T-helper 17 cell (primary cell): ENCODE measurements at regions not wholly inside any gene's neighbourhood (a gene's known extent, or its start where the extent isn't known, plus 50 kb on each side); places are given as distances from the start of the nearest gene placed in this dataset.

Experiments
- ATAC-seq: fragments of 150-1000 bp; cut with Tn5 transposase; 2 replicates; pipeline ENCODE4 v1.10.0; 2021; ENCODE audit warnings: mild to moderate bottlenecking, moderate library complexity
- DNase-seq, 3 donors: peaks; one replicate each; pipeline versions ENCODE4 v3.0.0 to v3.0.0-alpha.2; 2020 to 2021
- H3K9me3 ChIP-seq: one replicate; pipeline ENCODE4 v1.7.0; 2013; ENCODE audit warnings: low read length, mild to moderate bottlenecking; ENCODE audit not compliant: control insufficient read depth, poor library complexity, severe bottlenecking
- H3K27ac Mint-ChIP-seq: one replicate; pipeline ENCODE4 v1.8.0; 2022; ENCODE audit warnings: mild to moderate bottlenecking, moderate library complexity, mixed read lengths
- H3K27me3 Mint-ChIP-seq: one replicate; pipeline ENCODE4 v1.8.0; 2022; ENCODE audit warnings: mixed read lengths
- H3K36me3 Mint-ChIP-seq: one replicate; pipeline ENCODE4 v1.8.0; 2022; ENCODE audit warnings: low read depth, mixed read lengths
- H3K4me1 Mint-ChIP-seq: one replicate; pipeline ENCODE4 v1.8.0; 2022; ENCODE audit warnings: mild to moderate bottlenecking, mixed read lengths
- H3K4me3 Mint-ChIP-seq: one replicate; pipeline ENCODE4 v1.8.0; 2022; ENCODE audit warnings: mild to moderate bottlenecking, moderate library complexity, mixed read lengths

GRCh38 chr11:122359081-122359571, 243.1 kb upstream of the BLID start:
- H3K27me3 Mint-ChIP-seq = no peaks in the 10 kb centered on the region
- no peaks in the 10 kb centered on the region for H3K4me1 Mint-ChIP-seq
- H3K9me3 ChIP-seq = no peaks in the 10 kb centered on the region
- H3K4me3 Mint-ChIP-seq = no peak overlapping the region
- no peak for DNase-seq
- H3K36me3 Mint-ChIP-seq = no peaks in the 10 kb centered on the region
- no peak for ATAC-seq
- H3K27ac Mint-ChIP-seq = no peak overlapping the region

GRCh38 chr11:122358292-122358691, 242.3 kb upstream of the BLID start:
- DNase-seq = no peak
- Mint-ChIP-seq H3K4me3 (no peak overlapping the region), H3K27me3 (no peaks in the 10 kb centered on the region), H3K27ac (no peak overlapping the region), H3K4me1 (no peaks in the 10 kb centered on the region), H3K36me3 (no peaks in the 10 kb centered on the region)
- no peak for ATAC-seq
- no peaks in the 10 kb centered on the region for H3K9me3 ChIP-seq

- Mint-ChIP-seq H3K36me3 (no peaks in the 10 kb centered on the region), H3K4me3 (no peak overlapping the region), H3K27ac (no peak overlapping the region), H3K27me3 (no peaks in the 10 kb centered on the region), H3K4me1 (no peaks in the 10 kb centered on the region)
- ATAC-seq = no peak
- H3K9me3 ChIP-seq = no peaks in the 10 kb centered on the region
- DNase-seq = no peak
Observed at GRCh38 chr11:122355968-122356367, 240.0 kb upstream of the BLID start.

- DNase-seq (no peak), ATAC-seq (no peak)
- Mint-ChIP-seq H3K27ac (no peak overlapping the region), H3K4me3 (no peak overlapping the region), H3K4me1 (no peaks in the 10 kb centered on the region), H3K27me3 (no peaks in the 10 kb centered on the region), H3K36me3 (no peaks in the 10 kb centered on the region)
- no peaks in the 10 kb centered on the region for H3K9me3 ChIP-seq
Observed at GRCh38 chr11:122354025-122354697, 238.1 kb upstream of the BLID start.

- ATAC-seq (no peak), DNase-seq (no peak)
- Mint-ChIP-seq H3K27me3 (no peaks in the 10 kb centered on the region), H3K27ac (no peak overlapping the region), H3K36me3 (no peaks in the 10 kb centered on the region), H3K4me3 (no peak overlapping the region), H3K4me1 (no peaks in the 10 kb centered on the region)
- H3K9me3 ChIP-seq = no peaks in the 10 kb centered on the region
Observed at GRCh38 chr11:122353561-122353960, 237.5 kb upstream of the BLID start.

GRCh38 chr11:122348659-122349409, 232.8 kb upstream of the BLID start:
- Mint-ChIP-seq H3K36me3 (no peaks in the 10 kb centered on the region), H3K4me1 (no peaks in the 10 kb centered on the region), H3K27ac (no peak overlapping the region), H3K4me3 (no peak overlapping the region), H3K27me3 (no peaks in the 10 kb centered on the region)
- H3K9me3 ChIP-seq = no peaks in the 10 kb centered on the region
- no peak for ATAC-seq
- no peak for DNase-seq

GRCh38 chr11:122346006-122346405, 230.0 kb upstream of the BLID start:
- H3K36me3 Mint-ChIP-seq = no peaks in the 10 kb centered on the region
- H3K4me3 Mint-ChIP-seq = no peak overlapping the region
- H3K27ac Mint-ChIP-seq = no peak overlapping the region
- no peak for DNase-seq
- no peaks in the 10 kb centered on the region for H3K9me3 ChIP-seq
- ATAC-seq = no peak
- H3K4me1 Mint-ChIP-seq = no peaks in the 10 kb centered on the region
- no peaks in the 10 kb centered on the region for H3K27me3 Mint-ChIP-seq

GRCh38 chr11:122345586-122345985, 229.6 kb upstream of the BLID start:
- DNase-seq (no peak), ATAC-seq (no peak)
- no peak overlapping the region for H3K4me3 Mint-ChIP-seq
- H3K27me3 Mint-ChIP-seq = no peaks in the 10 kb centered on the region
- H3K36me3 Mint-ChIP-seq = no peaks in the 10 kb centered on the region
- no peak overlapping the region for H3K27ac Mint-ChIP-seq
- H3K9me3 ChIP-seq = no peaks in the 10 kb centered on the region
- no peaks in the 10 kb centered on the region for H3K4me1 Mint-ChIP-seq

- Mint-ChIP-seq H3K4me3 (no peak overlapping the region), H3K27ac (no peak overlapping the region), H3K27me3 (no peaks in the 10 kb centered on the region), H3K4me1 (no peaks in the 10 kb centered on the region), H3K36me3 (no peaks in the 10 kb centered on the region)
- DNase-seq (no peak), ATAC-seq (no peak)
- no peaks in the 10 kb centered on the region for H3K9me3 ChIP-seq
Observed at GRCh38 chr11:122344215-122344614, 228.2 kb upstream of the BLID start.

GRCh38 chr11:122343210-122343609, 227.2 kb upstream of the BLID start:
- no peaks in the 10 kb centered on the region for H3K9me3 ChIP-seq
- Mint-ChIP-seq H3K27ac (no peak overlapping the region), H3K36me3 (no peaks in the 10 kb centered on the region), H3K4me3 (no peak overlapping the region), H3K27me3 (no peaks in the 10 kb centered on the region), H3K4me1 (no peaks in the 10 kb centered on the region)
- ATAC-seq (no peak), DNase-seq (no peak)

GRCh38 chr11:122342089-122342744, 226.2 kb upstream of the BLID start:
- H3K27me3 Mint-ChIP-seq = no peaks in the 10 kb centered on the region
- no peaks in the 10 kb centered on the region for H3K9me3 ChIP-seq
- DNase-seq (no peak), ATAC-seq (no peak)
- no peaks in the 10 kb centered on the region for H3K4me1 Mint-ChIP-seq
- H3K4me3 Mint-ChIP-seq = no peak overlapping the region
- H3K27ac Mint-ChIP-seq = no peak overlapping the region
- no peaks in the 10 kb centered on the region for H3K36me3 Mint-ChIP-seq

GRCh38 chr11:122341477-122341876, 225.5 kb upstream of the BLID start:
- no peak overlapping the region for H3K4me3 Mint-ChIP-seq
- H3K4me1 Mint-ChIP-seq = no peaks in the 10 kb centered on the region

GRCh38 chr11:122340607-122341290, 224.7 kb upstream of the BLID start:
- no peak for ATAC-seq
- Mint-ChIP-seq H3K36me3 (no peaks in the 10 kb centered on the region), H3K27ac (no peak overlapping the region), H3K4me3 (no peak overlapping the region), H3K4me1 (no peaks in the 10 kb centered on the region), H3K27me3 (no peaks in the 10 kb centered on the region)
- no peak for DNase-seq
- no peaks in the 10 kb centered on the region for H3K9me3 ChIP-seq

More at GRCh38 chr11:122341477-122341876, 225.5 kb upstream of the BLID start:
- Mint-ChIP-seq H3K27ac (no peak overlapping the region), H3K27me3 (no peaks in the 10 kb centered on the region), H3K36me3 (no peaks in the 10 kb centered on the region)
- DNase-seq (no peak), ATAC-seq (no peak)
- H3K9me3 ChIP-seq = no peaks in the 10 kb centered on the region
